Left kidney (tissue), 1 donor: ENCODE measurements at regions not wholly inside any gene's neighbourhood (a gene's known extent, or its start where the extent isn't known, plus 50 kb on each side); places are given as distances from the start of the nearest gene placed in this dataset.
"Not testable (repeated sequence)": the region's sequence is repeated elsewhere in the genome, so short reads cannot be mapped to it uniquely, and the experiment has no call there.

ENCODE experiments used
- DNase-seq: peaks from one replicate; pipeline ENCODE4 v3.0.0-alpha.2; 2013

DNA sequence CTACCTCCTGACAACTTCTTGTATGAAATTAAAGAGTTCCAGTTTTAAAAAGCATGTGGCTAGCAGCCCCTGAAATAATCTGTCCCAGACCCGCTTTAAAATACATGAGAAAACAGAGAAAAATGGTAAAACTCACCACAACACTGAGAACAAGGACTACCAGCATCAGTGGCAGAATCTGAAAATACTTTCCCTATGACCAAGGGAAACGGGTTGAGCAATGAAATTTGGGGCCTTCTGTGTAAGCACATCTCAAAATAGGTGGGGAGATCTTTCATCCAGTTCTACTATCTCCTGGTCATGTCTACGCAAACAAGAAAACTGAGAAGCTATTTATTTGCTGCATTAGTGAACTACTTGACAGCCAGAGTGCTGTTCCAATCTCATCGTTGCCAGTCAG, 172.3 kb downstream of the LNPK start:
- DNase-seq: no peak

DNA sequence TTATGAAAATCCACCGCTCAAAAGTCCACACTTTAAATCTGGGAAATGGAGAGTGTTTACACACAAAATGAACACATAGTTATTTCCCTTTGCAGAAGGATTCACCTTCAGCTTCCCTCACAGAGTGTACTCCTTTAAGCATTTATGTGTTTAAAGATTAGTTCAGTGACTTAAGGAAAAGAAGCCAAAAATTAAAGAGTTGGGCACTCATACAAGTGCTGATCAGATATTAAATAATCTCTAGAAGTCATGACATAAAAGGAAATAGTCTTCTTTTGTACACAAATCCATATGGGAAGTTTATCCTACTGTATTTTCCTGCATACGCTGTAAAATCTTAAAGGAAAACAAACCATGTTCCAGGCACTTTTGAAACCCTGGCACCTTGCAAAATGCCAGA, 174.2 kb downstream of the LNPK start:
- no peak for DNase-seq

DNA sequence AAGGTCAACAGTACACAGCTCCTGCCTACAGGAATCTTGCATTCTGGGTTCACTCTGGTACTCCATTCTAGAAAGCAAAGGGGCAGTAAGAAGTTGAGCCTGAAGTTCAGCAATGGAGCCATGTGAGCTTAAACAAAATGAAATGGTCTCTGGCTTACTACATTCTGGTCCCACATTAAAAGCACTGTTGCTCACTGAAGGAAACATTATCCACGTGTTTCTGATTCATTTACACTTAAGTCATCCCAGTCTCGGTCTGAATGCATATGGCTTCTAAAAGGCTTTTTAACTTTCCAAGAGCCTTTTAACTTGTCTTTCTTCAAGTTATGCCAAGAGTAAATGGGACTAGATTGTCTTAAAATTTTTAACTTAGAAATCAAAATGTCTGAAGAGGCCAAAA, 177.8 kb downstream of the LNPK start:
- no peak for DNase-seq

DNA sequence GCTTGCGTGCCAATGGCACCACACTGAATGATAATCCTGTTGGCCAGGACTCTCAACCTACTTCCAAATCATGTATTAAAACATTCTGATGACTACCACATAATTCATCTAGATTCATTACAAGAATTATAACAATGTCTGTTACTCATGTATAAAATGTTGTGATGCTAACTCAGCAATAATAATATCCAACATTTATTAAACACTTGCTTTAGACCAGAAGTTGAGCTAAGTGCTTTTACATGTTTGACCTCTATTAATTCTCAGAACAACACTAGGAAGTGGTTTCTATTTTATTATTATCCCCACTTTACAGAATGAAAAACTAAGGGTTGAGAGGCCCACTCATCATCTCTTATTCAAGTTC, 178.4 kb downstream of the LNPK start:
- no peak for DNase-seq

DNA sequence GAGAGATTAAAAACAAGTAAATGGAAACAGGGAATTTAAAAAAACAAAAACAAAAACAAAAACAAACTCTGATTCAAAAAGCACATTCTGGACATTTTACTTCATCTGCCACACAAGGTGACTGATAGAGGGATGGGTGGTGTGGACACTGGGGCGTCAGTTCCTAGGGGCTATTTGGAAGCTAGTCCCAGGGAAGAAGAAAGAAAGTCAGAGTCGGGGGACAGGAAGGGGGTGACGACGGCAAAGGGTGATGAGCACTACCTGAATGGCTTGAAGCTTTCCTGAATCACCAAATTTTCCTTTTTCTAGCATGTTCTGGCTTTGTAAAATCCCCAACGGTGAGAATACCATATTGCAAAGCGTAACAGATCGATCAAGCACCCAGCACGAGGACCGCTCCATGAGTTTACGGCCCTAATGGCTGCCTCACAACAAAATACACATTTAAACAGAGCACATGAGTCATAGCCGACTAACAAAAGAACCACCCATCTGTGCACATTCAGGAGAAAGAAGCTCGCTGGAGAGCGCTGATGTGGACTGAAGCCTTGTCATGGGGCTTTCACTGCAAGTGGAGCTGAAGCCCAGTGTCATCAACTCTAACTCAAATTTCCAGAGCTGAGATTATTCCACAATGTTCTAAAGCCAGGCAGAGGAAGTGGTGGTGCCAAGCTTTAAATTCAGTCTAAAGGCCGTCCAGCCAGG, 178.9 kb downstream of the LNPK start:
- no peak for DNase-seq

DNA sequence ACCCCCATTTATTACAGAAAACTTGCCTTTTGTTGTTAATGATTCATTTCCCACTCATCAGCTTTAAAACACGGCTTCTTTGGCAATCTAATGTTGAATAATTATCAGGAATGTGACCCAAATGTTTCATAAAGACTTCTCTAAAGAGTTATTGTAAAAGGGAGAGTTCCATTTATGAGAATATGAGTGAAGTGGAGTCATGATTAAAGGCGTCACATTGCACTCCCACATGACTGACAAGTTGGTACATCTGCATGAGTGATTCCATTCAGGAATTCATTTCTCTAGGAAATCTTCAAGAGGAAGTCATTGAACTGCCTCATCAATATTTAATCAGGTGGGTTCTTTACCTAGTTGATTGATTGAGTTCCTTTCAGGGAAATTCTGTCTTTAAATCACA, 184.8 kb downstream of the LNPK start:
- no peak for DNase-seq

DNA sequence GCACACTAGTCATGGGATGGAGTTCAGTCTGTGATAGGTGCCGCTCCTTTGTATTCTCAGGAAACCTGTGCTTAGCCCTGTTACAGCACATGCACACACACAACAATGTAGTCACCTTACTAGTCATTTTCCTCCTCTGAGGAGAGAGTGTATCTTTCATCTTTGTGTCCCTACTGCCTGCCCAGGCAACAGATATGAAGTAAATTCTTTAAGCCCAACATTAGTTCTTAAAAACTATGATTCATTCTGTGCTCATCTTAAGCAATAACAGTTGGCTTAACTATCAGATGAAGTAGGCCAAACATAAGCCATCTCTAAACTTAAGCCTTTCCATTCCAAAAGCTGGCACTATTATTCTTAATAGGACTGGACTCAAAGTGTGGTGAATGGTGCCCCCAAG, 186.5 kb downstream of the LNPK start:
- no peak for DNase-seq

DNA sequence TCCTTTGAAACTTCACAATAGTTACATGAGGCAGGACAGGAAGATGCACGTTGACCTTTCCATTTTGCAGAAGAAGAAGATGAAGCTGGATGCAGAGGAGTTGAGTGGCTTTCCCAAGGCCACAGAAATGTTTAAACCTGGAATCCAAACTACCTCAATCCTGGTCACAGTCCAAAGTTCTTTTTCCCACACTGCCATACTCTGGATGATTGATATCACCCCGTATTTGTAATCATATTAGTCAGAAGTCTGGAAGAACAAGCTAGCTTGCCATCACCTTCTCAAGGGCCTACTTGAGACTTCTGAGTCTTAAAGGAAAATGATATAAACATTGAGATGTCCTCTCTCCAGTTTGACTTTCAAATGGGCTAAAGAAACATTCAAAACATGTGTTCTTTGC, 190.1 kb downstream of the LNPK start:
- no peak for DNase-seq

DNA sequence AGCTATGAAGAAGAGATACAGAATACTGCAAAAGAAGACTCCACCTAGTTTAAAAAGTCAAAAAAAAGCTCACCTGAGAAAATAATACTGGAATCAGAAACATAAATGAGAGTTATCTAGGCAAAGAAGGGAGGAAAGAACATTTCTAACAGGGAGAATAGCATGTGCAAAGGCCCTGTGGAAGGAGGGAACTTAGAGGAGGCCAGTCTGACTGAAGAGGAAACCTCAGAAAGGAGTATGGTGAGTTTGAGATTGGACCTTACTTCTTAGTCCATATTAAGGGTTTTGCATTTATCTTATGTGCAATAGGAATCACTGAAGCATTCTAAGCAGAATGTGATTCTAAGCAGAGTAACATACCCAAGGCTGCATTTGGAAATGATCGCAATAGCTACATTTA, 193.2 kb downstream of the LNPK start:
- DNase-seq: no peak

DNA sequence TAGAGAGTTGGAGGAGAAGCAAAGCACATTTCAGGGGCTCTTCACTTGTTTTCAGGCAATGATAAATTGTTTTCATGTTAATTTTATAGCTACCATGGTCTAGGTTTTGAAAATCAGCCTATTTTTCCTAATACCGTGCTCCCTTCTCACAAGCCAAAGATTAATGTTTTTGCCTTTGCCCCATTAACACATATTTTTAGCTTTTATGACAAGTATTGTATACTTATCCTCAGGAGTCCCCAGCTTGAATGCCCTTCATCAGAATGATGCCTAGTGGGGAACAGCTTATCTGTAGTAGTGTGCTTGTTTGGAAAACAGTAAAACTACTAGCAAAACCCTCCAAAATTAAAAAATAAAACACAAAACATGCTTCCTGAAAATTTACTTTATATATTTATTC, 194.0 kb downstream of the LNPK start:
- no peak for DNase-seq

DNA sequence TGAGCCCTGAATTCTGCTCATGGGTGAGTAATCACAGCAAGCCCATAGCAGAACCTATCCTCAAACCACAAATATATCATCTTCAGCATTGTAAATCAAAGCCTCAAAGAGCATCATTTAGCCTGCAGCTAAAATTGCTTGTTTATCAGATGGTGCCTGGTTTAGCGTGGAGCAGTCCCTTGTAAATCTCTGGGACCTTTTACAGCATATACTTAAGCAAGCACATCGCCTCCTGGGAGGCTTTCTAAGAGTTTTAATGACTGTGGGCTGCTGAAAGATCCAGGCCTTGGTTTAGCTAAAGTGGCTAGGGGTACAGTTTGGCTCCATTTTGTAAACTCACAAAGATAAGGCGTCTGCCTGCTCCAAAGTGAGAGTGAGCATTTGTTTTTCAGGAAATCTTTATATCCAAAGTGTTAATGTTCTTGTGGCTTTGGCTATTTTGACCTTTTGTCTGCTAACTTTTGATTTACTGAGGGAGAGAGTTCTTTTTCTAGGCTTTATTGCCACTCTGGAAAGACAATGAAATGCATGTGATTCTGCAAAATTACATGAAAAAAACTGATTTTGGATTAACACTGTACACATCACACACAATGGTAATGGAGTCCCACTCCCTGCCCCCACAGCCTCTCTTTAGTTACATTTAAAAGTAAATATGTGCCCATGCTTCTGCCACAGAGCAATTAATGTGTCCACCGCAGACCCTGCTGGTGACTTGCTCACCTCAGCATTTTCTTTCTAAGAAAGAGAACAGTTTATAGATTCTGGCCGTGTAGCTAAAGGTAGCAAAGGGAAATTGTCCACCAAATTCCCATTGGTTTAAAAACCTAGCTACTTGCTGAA, 194.8 kb downstream of the LNPK start:
- no peak for DNase-seq

DNA sequence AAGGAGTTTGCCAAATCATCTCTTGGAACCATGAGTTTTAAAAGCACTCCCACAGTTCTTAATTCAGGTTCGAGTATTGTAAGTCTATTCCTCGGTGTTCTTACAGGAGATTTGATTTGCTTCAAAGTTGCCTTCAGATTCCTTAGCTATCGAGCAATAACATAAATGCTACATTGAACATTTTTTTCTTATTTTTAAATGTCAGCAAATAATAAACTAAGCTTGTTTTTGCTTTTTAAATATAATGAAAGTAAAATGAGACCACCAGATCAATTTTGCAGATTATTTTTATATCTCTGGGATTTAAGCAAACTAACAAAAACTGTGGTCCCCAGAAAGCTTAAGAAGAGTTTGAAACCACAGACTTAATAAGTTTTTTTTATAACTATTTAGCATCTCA, 195.5 kb downstream of the LNPK start:
- DNase-seq: no peak

DNA sequence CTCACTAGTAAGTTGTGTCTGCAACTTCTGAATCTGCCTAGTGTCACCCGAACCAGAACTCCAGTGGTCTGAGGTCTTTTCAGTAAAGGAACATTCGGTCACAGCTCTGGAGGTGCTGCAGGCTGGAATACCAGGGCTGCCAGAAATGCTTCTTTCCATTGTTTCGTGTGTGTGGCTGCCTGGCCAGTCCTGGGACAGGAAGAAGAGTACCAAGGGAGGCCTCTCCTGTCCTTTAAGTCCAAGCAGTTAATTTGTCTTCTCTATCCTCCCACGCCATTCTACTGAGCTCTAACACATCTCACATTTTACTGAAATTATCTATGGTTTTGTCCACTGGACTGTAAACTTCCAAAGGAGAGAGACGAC, 196.0 kb downstream of the LNPK start:
- DNase-seq: no peak

DNA sequence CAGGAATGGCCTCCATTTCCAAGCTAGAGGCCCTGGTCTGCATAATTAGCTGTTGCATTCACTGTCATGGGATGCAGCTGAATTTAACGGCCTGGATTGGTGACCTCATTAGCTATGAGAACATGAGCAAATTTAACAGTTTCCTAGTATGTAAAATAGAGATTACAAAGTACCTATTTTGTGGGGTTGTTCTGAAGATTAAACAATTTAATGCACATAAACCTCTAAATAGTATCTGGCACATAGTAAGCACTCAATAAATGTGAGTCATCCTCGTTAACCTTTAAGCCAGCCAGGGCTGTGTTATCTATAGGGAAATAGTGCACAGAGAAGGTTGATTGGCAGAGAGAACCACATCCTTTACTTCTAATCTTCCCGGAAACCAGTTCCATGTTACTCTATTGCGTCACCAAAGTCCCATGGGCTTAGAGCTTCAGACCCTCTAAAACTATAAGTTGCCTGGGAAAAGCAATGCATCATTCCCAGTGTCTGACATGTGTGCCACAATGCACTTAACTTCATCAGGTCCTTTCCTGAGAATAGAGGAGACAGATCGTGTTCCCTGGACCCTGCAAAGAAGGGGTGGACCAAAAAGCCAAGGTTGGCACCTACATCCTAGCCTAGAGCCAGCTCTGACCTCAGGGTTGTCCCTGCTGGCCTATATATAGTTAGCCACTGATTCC, 196.5 kb downstream of the LNPK start:
- no peak for DNase-seq

DNA sequence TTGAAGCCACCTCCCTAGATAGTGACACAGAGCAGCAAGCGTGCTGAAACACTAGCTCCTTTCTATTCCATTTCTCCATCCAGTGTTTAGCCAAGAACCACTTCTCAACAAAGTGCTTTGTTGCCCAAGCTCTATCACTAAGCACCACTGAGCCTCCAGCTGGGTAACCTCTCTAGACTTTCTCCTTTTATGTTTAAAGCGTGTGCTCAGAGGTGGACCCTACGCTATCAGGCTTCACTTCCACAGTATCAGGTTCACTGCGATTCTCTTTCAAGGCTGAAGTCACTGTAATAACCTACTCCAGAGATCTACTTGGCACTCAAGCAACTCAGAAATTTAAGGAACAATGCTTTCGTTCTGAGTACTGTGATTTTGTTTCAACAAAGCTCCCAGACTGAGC, 197.9 kb downstream of the LNPK start:
- DNase-seq: no peak

DNA sequence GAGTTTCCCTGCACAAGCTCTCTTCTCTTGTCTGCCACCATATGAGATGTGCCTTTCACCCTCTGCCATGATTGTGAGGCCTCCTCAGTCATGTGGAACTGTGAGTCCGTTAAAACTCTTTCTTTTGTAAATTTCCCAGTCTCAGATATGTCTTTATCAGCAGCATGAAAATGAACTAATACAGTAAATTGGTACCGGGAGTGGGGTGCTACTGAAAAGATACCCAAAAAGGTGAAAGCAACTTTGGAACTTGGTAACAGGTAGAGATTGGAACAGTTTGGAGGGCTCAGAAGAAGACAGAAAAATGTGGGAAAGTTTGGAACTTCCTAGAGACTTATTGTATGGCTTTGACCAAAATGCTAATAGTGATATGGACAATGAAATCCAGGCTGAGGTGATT, 205.6 kb downstream of the LNPK start:
- DNase-seq: not testable (repeated sequence)

DNA sequence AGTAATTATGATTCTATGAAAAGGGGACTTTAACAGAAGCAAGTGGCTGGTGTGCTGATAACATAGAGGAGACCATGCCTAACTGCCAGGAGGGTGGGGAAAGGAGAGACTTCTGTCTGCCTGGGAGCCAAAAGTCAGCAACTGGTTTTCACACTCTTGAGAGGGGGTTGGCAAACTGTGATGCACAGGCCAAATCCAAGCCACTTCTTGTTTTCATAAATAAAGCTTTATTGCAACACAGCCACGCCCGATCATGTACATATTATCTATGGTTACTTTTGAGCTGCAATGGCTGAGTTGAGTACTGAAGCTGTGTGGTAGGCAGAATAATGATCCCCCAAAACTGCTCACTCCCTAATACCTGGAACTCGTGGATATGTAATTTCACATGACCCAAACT, 208.4 kb downstream of the LNPK start:
- DNase-seq: no peak

DNA sequence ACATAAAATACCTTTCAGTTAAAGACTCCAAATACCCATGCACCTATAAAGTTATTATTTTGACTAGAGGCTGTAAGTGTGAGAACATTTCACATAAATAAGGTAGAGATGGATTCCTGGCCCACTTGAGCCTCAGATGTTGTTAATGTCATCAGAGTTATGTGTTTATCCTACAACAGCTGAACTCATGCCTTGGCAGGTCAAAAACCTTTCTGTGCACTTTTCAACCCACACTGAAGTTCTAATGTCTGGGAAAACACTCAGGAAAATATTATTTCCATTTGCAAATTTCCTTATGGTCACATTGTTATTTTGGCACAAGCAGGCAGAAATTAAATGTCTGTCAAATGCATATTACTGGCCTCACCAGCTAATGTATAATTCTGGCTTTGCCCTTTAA, 209.2 kb downstream of the LNPK start:
- DNase-seq: no peak

DNA sequence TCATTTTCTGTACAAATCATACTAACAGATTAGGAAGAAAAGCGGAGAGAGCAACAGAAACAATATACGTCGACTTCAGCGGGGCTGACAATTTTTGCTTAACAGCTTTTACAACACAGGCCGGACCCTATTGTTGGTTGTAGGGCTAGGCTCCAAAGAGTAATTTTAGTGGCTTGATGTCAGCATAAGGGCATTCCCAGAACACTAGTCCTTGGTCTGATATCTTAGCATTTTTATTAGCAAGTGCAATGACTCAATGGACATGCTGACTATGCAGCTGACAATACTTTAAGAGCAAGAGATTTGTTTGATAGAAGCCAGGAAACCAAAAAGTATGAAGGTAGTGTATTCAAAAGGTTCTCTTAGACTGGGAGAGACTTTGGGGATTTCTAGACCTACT, 209.9 kb downstream of the LNPK start:
- no peak for DNase-seq

DNA sequence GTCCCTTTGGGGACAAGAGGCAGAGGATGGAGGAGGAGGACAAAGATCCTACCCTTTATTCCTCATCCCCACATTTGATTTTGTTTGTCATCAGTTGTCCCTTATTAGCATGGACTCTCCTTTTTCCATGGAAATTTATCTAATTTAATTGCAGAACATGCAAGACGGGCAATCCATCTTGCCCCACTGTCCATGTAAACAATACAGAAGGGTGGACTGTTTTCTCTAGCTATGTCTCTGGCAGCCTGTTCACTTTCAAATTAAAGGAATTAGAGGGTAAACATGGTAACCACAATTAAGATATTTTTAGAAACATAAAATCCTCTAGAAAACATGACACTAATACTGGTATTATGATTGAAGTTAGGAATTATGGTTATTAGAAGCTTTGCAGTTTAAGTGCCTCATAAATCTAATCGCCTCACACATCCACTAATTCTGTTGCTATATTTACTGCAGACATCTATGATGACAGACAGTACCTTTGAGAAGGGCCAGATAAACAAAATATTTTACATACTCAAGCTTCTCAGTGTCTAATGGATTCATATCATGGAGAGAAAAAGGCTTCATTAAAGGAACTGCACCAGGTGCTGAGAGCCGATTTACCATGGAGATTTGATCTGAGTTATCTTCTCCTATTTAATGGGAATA, 215.5 kb downstream of the LNPK start:
- DNase-seq: no peak

DNA sequence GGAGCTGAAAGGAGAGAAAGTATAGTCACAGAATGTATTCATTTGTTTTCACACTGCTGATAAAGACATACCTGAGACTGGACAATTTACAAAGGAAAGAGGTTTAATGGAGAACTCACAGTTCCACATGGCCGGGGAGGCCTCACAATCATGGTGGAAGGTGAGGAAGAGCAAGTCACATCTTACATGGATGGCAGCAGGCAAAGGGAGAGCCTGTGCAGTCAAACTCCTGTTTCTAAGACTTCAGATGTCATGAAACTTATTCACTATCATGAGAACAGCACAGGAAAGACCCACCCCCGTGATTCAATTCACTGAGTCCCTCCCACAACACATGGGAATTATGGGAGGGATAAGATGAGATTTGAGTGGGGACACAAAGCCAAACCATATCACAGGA, 224.7 kb downstream of the LNPK start:
- DNase-seq: not testable (repeated sequence)

DNA sequence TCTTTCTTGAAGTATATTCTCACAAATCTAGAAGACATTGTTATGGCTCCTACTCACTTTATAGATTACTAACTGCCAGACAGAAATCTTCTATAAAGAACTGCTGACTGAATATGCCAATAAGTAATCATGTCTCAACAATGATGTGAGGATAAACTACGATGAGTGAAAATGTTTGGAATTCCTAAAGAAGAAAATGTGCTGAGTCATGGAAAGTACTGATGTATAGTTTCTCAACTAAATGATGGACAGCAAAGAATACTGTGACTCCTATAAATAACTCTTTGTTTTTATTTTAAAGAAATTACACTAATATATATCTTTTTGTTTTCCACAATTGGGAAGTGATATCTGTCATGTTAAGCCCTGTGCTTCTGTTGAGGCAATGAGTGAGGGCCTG, 232.9 kb downstream of the LNPK start:
- DNase-seq: no peak

DNA sequence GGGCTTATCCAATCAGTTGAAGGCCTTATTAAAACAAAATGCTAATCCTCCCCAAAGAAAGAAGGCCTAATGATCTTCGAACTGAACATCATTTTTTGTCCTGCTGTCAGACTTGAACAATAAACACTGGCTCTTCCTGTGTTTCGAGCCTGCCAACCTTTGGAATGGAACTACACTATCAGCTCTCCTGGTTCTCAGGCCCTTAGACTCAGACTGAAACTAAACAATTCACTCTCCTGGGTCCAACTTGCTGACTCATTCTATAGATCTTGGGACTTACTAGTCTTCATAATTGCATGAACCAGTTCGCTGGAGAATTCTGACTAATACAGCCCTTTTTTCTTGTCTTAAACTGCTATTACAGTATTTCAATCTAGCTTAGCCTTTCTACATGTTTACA, 235.2 kb downstream of the LNPK start:
- no peak for DNase-seq
